Karpas-422 (cell line): ENCODE measurements at regions not wholly inside any gene's neighbourhood (a gene's known extent, or its start where the extent isn't known, plus 50 kb on each side); places are given as distances from the start of the nearest gene placed in this dataset.
A peak's percentile ranks its signal among the peaks of the same experiment; 100 is the strongest.

Source experiments
- DNase-seq: peaks from one replicate; pipeline ENCODE4 v3.0.0-alpha.2; 2015
- H2AFZ ChIP-seq: fragments of 200-600 bp; sonication (generic); 2 replicates; pipeline ENCODE4 v1.6.1; 2014; ENCODE audit warnings: antibody characterized with exemption, low read length, mixed read lengths
- H3K27ac ChIP-seq: fragments of 200-600 bp; sonication (generic); 2 replicates; pipeline ENCODE4 v1.5.1; 2014; ENCODE audit warnings: mild to moderate bottlenecking, low read length, moderate library complexity
- H3K27me3 ChIP-seq: fragments of 200-600 bp; sonication (generic); 2 replicates; pipeline ENCODE4 v1.6.1; 2014; ENCODE audit warnings: low read length, mixed read lengths
- H3K36me3 ChIP-seq: fragments of 200-600 bp; sonication (generic); 2 replicates; pipeline ENCODE4 v1.6.1; 2014; ENCODE audit warnings: low read length, mixed read lengths; ENCODE audit not compliant: insufficient read depth
- H3K4me1 ChIP-seq: fragments of 200-600 bp; sonication (generic); 2 replicates; pipeline ENCODE4 v1.6.1; 2014; ENCODE audit warnings: mild to moderate bottlenecking, low read length, mixed read lengths
- H3K4me2 ChIP-seq: fragments of 200-600 bp; sonication (generic); 2 replicates; pipeline ENCODE4 v1.6.1; 2014; ENCODE audit warnings: low read length, low read depth, mild to moderate bottlenecking; ENCODE audit not compliant: poor library complexity, severe bottlenecking
- H3K4me3 ChIP-seq: fragments of 200-600 bp; sonication (generic); 2 replicates; pipeline ENCODE4 v1.5.1; 2014; ENCODE audit warnings: mild to moderate bottlenecking, antibody characterized with exemption, low read length, mixed read lengths
- H3K79me2 ChIP-seq: fragments of 200-600 bp; sonication (generic); 2 replicates; pipeline ENCODE4 v1.6.1; 2014; ENCODE audit warnings: mild to moderate bottlenecking, low read length, mixed read lengths
- H3K9ac ChIP-seq: fragments of 200-600 bp; sonication (generic); 2 replicates; pipeline ENCODE4 v1.6.0; 2014; ENCODE audit warnings: low read length
- H3K9me2 ChIP-seq: fragments of 200-600 bp; sonication (generic), shearing (Covaris generic); replicated peaks from 2 replicates; pipeline ENCODE4 v1.6.0; 2014; ENCODE audit warnings: mild to moderate bottlenecking, low read length, moderate library complexity; ENCODE audit not compliant: insufficient read depth
- H3K9me3 ChIP-seq: fragments of 300-700, 200-600 bp; sonication (generic); 2 replicates; pipeline ENCODE4 v1.6.1; 2014; ENCODE audit warnings: low read length, mixed read lengths
- H4K20me1 ChIP-seq: fragments of 200-600 bp; sonication (generic); 2 replicates; pipeline ENCODE4 v1.6.1; 2014; ENCODE audit warnings: mild to moderate bottlenecking, antibody characterized with exemption, low read length, low read depth; ENCODE audit not compliant: insufficient read depth

- no peak overlapping the region for H2AFZ ChIP-seq
- no peaks in the 10 kb centered on the region for H3K9me3 ChIP-seq
- no peaks in the 10 kb centered on the region for H3K79me2 ChIP-seq
- H3K9me2 ChIP-seq = no peaks in the 10 kb centered on the region
- no peak overlapping the region for H3K4me3 ChIP-seq
- DNase-seq = no peak
- H3K27me3 ChIP-seq = no peaks in the 10 kb centered on the region
- no peaks in the 10 kb centered on the region for H4K20me1 ChIP-seq
- no peak overlapping the region for H3K4me2 ChIP-seq
- H3K9ac ChIP-seq = no peak overlapping the region
- H3K4me1 ChIP-seq = no peaks in the 10 kb centered on the region
- no peaks in the 10 kb centered on the region for H3K36me3 ChIP-seq
- H3K27ac ChIP-seq = no peak overlapping the region
Observed at GRCh38 chr11:29435421-29435820, 581.4 kb downstream of the KCNA4 start.

- Histone ChIP-seq H3K4me3 (no peak overlapping the region), H3K4me2 (no peak overlapping the region), H3K79me2 (no peaks in the 10 kb centered on the region), H2AFZ (no peak overlapping the region), H3K27ac (no peak overlapping the region), H3K4me1 (no peaks in the 10 kb centered on the region), H3K9me2 (no peaks in the 10 kb centered on the region), H3K36me3 (no peaks in the 10 kb centered on the region), H3K9me3 (no peaks in the 10 kb centered on the region), H4K20me1 (no peaks in the 10 kb centered on the region), H3K9ac (no peak overlapping the region), H3K27me3 (no peaks in the 10 kb centered on the region)
- peak; percentile 49 for DNase-seq
Observed at GRCh38 chr11:29432719-29433325, 584.0 kb downstream of the KCNA4 start.

DNA sequence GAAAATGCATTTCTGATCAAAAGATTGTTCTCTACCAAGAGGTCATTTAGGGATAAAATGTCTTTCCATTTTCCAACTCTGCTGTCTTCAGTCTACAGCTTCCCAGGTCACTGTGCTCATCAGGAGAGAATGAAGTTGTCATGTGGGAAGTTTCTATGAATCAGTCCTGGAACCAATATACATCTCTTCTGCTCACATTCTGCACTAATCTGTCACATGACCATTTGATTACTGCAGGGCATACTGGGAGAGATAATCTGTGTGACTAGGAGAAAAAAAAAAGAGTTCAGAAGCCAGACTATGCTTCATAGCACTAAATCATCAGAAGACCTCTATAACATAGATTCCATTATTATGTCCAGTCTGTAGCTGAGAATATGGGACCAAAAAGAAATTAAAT is 611.5 kb downstream of the KCNA4 start:
- DNase-seq = no peak
- H3K9ac ChIP-seq = no peak overlapping the region
- no peak overlapping the region for H3K4me3 ChIP-seq
- H3K4me2 ChIP-seq = no peak overlapping the region
- H3K9me3 ChIP-seq = no peaks in the 10 kb centered on the region
- H3K79me2 ChIP-seq = no peaks in the 10 kb centered on the region
- no peaks in the 10 kb centered on the region for H3K27me3 ChIP-seq
- H3K4me1 ChIP-seq = no peaks in the 10 kb centered on the region
- H4K20me1 ChIP-seq = no peaks in the 10 kb centered on the region
- H3K27ac ChIP-seq = no peak overlapping the region
- no peak overlapping the region for H2AFZ ChIP-seq
- H3K36me3 ChIP-seq = no peaks in the 10 kb centered on the region
- H3K9me2 ChIP-seq = no peaks in the 10 kb centered on the region

GRCh38 chr11:29395555-29396072 is 621.2 kb downstream of the KCNA4 start:
- Histone ChIP-seq H2AFZ (no peak overlapping the region), H3K36me3 (no peaks in the 10 kb centered on the region), H3K4me3 (no peak overlapping the region), H3K27ac (no peak overlapping the region), H4K20me1 (no peaks in the 10 kb centered on the region), H3K4me1 (no peaks in the 10 kb centered on the region), H3K9me2 (no peaks in the 10 kb centered on the region), H3K9me3 (no peaks in the 10 kb centered on the region), H3K4me2 (no peak overlapping the region), H3K27me3 (no peaks in the 10 kb centered on the region), H3K9ac (no peak overlapping the region), H3K79me2 (no peaks in the 10 kb centered on the region)
- no peak for DNase-seq

DNA sequence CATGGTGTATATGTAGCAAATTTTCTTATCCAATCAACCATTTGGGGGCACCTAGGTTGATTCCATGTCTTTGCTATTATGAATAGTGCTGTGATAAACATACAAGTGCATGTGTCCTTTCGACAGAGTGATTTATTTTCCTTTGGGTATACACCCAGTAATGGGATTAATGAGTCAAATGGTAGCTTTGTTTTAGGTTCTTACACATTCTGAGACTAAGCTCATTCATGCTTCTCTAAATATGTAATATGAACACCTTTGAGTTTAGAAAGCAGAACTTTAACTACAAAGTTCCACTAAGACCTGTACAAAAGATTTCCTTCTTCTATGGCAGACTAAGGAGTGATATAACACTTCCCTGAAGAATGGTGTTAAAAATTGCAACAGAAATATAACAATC is 627.0 kb downstream of the KCNA4 start:
- Histone ChIP-seq H3K4me1 (no peaks in the 10 kb centered on the region), H3K79me2 (no peaks in the 10 kb centered on the region), H3K4me2 (no peak overlapping the region), H3K9me2 (no peaks in the 10 kb centered on the region), H3K27me3 (no peaks in the 10 kb centered on the region), H3K4me3 (no peak overlapping the region), H3K9me3 (no peaks in the 10 kb centered on the region), H2AFZ (no peak overlapping the region), H3K9ac (no peak overlapping the region), H3K27ac (no peak overlapping the region), H3K36me3 (no peaks in the 10 kb centered on the region), H4K20me1 (no peaks in the 10 kb centered on the region)
- no peak for DNase-seq

GRCh38 chr11:29373725-29374124 is 643.1 kb downstream of the KCNA4 start:
- Histone ChIP-seq H3K9me3 (peaks cover 16% of the 10 kb centered on the region; the same call in 1 of the 2 replicates), H3K36me3 (no peaks in the 10 kb centered on the region), H2AFZ (no peak overlapping the region), H4K20me1 (no peaks in the 10 kb centered on the region), H3K4me1 (no peaks in the 10 kb centered on the region), H3K9ac (no peak overlapping the region), H3K4me3 (no peak overlapping the region), H3K27me3 (no peaks in the 10 kb centered on the region), H3K4me2 (no peak overlapping the region), H3K79me2 (no peaks in the 10 kb centered on the region), H3K9me2 (no peaks in the 10 kb centered on the region), H3K27ac (no peak overlapping the region)
- no peak for DNase-seq

- no peak overlapping the region for H3K4me2 ChIP-seq
- no peak overlapping the region for H3K9ac ChIP-seq
- no peak overlapping the region for H2AFZ ChIP-seq
- H3K4me1 ChIP-seq = no peaks in the 10 kb centered on the region
- H3K27ac ChIP-seq = no peak overlapping the region
- H3K4me3 ChIP-seq = no peak overlapping the region
- H3K36me3 ChIP-seq = no peaks in the 10 kb centered on the region
- H3K9me3 ChIP-seq = no peaks in the 10 kb centered on the region
- H3K9me2 ChIP-seq = no peaks in the 10 kb centered on the region
- H3K79me2 ChIP-seq = no peaks in the 10 kb centered on the region
- H4K20me1 ChIP-seq = no peaks in the 10 kb centered on the region
- H3K27me3 ChIP-seq = no peaks in the 10 kb centered on the region
- no peak for DNase-seq
Observed at GRCh38 chr11:29368126-29368525, 648.7 kb downstream of the KCNA4 start.

DNA sequence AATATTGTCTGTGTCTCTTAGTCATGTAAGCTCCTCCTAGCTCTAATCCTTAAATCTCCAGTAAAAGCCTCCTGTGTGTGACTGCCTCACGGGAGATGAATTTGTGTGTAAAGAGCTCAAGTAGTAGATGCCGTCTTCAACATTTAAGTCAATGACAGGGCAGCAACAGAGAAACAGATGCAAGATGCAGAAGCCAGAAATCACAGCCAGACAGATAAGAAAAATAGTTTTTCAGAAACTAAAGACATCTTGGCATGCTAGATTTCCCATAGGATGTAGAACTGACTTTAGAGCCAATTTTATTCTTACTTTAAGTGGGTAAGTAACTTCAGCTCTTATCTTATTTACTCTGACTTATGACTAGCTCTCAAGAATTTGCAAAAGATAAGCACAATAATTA is 652.8 kb downstream of the KCNA4 start:
- H3K27ac ChIP-seq = no peak overlapping the region
- no peaks in the 10 kb centered on the region for H3K79me2 ChIP-seq
- DNase-seq = no peak

More for the DNA sequence above, 652.8 kb downstream of the KCNA4 start:
- no peaks in the 10 kb centered on the region for H3K36me3 ChIP-seq
- H3K4me3 ChIP-seq = no peak overlapping the region
- no peaks in the 10 kb centered on the region for H3K27me3 ChIP-seq
- H2AFZ ChIP-seq = no peak overlapping the region
- H4K20me1 ChIP-seq = no peaks in the 10 kb centered on the region
- H3K4me1 ChIP-seq = no peaks in the 10 kb centered on the region
- no peaks in the 10 kb centered on the region for H3K9me3 ChIP-seq
- no peak overlapping the region for H3K9ac ChIP-seq
- no peaks in the 10 kb centered on the region for H3K9me2 ChIP-seq
- H3K4me2 ChIP-seq = no peak overlapping the region
